Muscle of leg (tissue), 3 donors: ENCODE measurements at regions not wholly inside any gene's neighbourhood (a gene's known extent, or its start where the extent isn't known, plus 50 kb on each side); places are given as distances from the start of the nearest gene placed in this dataset.

Experiments used
- DNase-seq: peaks from one replicate; pipeline ENCODE4 v3.0.0; 2013
- H3K27ac ChIP-seq: one replicate; pipeline ENCODE4 v1.5.1; 2013; ENCODE audit warnings: mild to moderate bottlenecking, low read length, control low read depth
- H3K27me3 ChIP-seq: one replicate; pipeline ENCODE4 v1.6.1; 2013; ENCODE audit warnings: low read length; ENCODE audit not compliant: control insufficient read depth, insufficient read depth
- H3K36me3 ChIP-seq: one replicate; pipeline ENCODE4 v1.6.1; 2013; ENCODE audit warnings: low read length; ENCODE audit not compliant: control insufficient read depth, insufficient read depth
- H3K4me1 ChIP-seq: one replicate; pipeline ENCODE4 v1.6.1; 2013; ENCODE audit warnings: low read length; ENCODE audit not compliant: control insufficient read depth, insufficient read depth
- H3K4me3 ChIP-seq: one replicate; pipeline ENCODE4 v1.5.1; 2013; ENCODE audit warnings: low read length, control low read depth
- H3K9me3 ChIP-seq: replicated peaks from 2 replicates; pipeline ENCODE4 v1.6.1; 2013; ENCODE audit warnings: low read depth, low read length; ENCODE audit not compliant: control insufficient read depth
- WGBS: methylation state at CpG from one replicate; pipeline ENCODE4 v1.1.5; 2013; ENCODE audit warnings: missing lambda C conversion rate; ENCODE audit not compliant: insufficient coverage; 5-methylcytosine and 5-hydroxymethylcytosine counted together

GRCh38 chr9:99300603-99301002 lies 78.5 kb downstream of the SEC61B start:
- Histone ChIP-seq H3K4me3 (no peak overlapping the region), H3K9me3 (no peaks in the 10 kb centered on the region), H3K4me1 (peaks cover 11% of the 10 kb centered on the region), H3K27ac (no peak overlapping the region), H3K27me3 (no peaks in the 10 kb centered on the region), H3K36me3 (no peaks in the 10 kb centered on the region)
- 60% methylated on average over 1 of the region's 3 CpGs for WGBS
- no peak for DNase-seq

GRCh38 chr9:99303177-99303576 lies 81.1 kb downstream of the SEC61B start:
- Histone ChIP-seq H3K4me3 (no peak overlapping the region), H3K36me3 (no peaks in the 10 kb centered on the region), H3K4me1 (no peaks in the 10 kb centered on the region), H3K27me3 (no peaks in the 10 kb centered on the region), H3K9me3 (no peaks in the 10 kb centered on the region), H3K27ac (no peak overlapping the region)
- WGBS: 60% methylated on average over 2 of the region's 6 CpGs
- DNase-seq: no peak

- no peaks in the 10 kb centered on the region for H3K4me1 ChIP-seq
- H3K27ac ChIP-seq: no peak overlapping the region
- H3K4me3 ChIP-seq: no peak overlapping the region
- H3K36me3 ChIP-seq: no peaks in the 10 kb centered on the region
- no peaks in the 10 kb centered on the region for H3K9me3 ChIP-seq
- WGBS: 92% methylated on average over 7 of the region's 8 CpGs
- DNase-seq: no peak
- no peaks in the 10 kb centered on the region for H3K27me3 ChIP-seq
Measured at GRCh38 chr9:99305124-99305523, 83.0 kb downstream of the SEC61B start.

GRCh38 chr9:99305820-99306811 lies 84.0 kb downstream of the SEC61B start:
- Histone ChIP-seq H3K36me3 (no peaks in the 10 kb centered on the region), H3K4me1 (no peaks in the 10 kb centered on the region), H3K9me3 (no peaks in the 10 kb centered on the region), H3K4me3 (no peak overlapping the region), H3K27ac (no peak overlapping the region), H3K27me3 (no peaks in the 10 kb centered on the region)
- no peak for DNase-seq
- whole genome bisulfite sequencing: 89% methylated on average over 35 of the region's 41 CpGs

GRCh38 chr9:99307851-99308250 lies 85.8 kb downstream of the SEC61B start:
- no peaks in the 10 kb centered on the region for H3K36me3 ChIP-seq
- no peaks in the 10 kb centered on the region for H3K4me1 ChIP-seq
- no peaks in the 10 kb centered on the region for H3K27me3 ChIP-seq
- no CpG with 5 or more reads among the region's 4 CpGs for WGBS
- no peak overlapping the region for H3K27ac ChIP-seq
- H3K9me3 ChIP-seq: no peaks in the 10 kb centered on the region
- no peak for DNase-seq
- H3K4me3 ChIP-seq: no peak overlapping the region

- H3K9me3 ChIP-seq: no peaks in the 10 kb centered on the region
- no peaks in the 10 kb centered on the region for H3K4me1 ChIP-seq
- no peak overlapping the region for H3K4me3 ChIP-seq
- WGBS: no CpG with 5 or more reads among the region's 7 CpGs
- no peaks in the 10 kb centered on the region for H3K27me3 ChIP-seq
- DNase-seq: no peak
- H3K27ac ChIP-seq: no peak overlapping the region
- no peaks in the 10 kb centered on the region for H3K36me3 ChIP-seq
Measured at GRCh38 chr9:99309141-99309939, 87.3 kb downstream of the SEC61B start.

- H3K9me3 ChIP-seq: no peaks in the 10 kb centered on the region
- no peak overlapping the region for H3K27ac ChIP-seq
- DNase-seq: no peak
- H3K27me3 ChIP-seq: peaks cover 4% of the 10 kb centered on the region
- WGBS: no CpG with 5 or more reads among the region's 2 CpGs
- H3K4me1 ChIP-seq: no peaks in the 10 kb centered on the region
- no peaks in the 10 kb centered on the region for H3K36me3 ChIP-seq
- no peak overlapping the region for H3K4me3 ChIP-seq
Measured at GRCh38 chr9:99312736-99313135, 90.7 kb downstream of the SEC61B start.

- no peaks in the 10 kb centered on the region for H3K4me1 ChIP-seq
- H3K27me3 ChIP-seq: peaks cover 6% of the 10 kb centered on the region
- no peak overlapping the region for H3K4me3 ChIP-seq
- H3K9me3 ChIP-seq: no peaks in the 10 kb centered on the region
- no peak overlapping the region for H3K27ac ChIP-seq
- DNase-seq: no peak
- H3K36me3 ChIP-seq: no peaks in the 10 kb centered on the region
- WGBS: no CpG with 5 or more reads among the region's 1 CpG
Measured at GRCh38 chr9:99319048-99319447, 97.0 kb downstream of the SEC61B start.

- no peak for DNase-seq
- H3K27me3 ChIP-seq: peaks cover 8% of the 10 kb centered on the region
- no peaks in the 10 kb centered on the region for H3K4me1 ChIP-seq
- H3K27ac ChIP-seq: no peak overlapping the region
- no peaks in the 10 kb centered on the region for H3K9me3 ChIP-seq
- WGBS: no CpG with 5 or more reads among the region's 1 CpG
- H3K4me3 ChIP-seq: no peak overlapping the region
- no peaks in the 10 kb centered on the region for H3K36me3 ChIP-seq
Measured at GRCh38 chr9:99322299-99322698, 100.2 kb downstream of the SEC61B start.
